Smooth muscle cell (in vitro differentiated cells): ENCODE measurements at regions not wholly inside any gene's neighbourhood (a gene's known extent, or its start where the extent isn't known, plus 50 kb on each side); places are given as distances from the start of the nearest gene placed in this dataset.

ENCODE experiments used
- DNase-seq: peaks from one replicate; lab custom pipeline; 2025; ENCODE audit not compliant: unreplicated experiment; lab: John Stamatoyannopoulos, UW
- H2AFZ ChIP-seq: fragments of 200-600 bp; sonication (generic); 2 replicates; pipeline ENCODE4 v1.6.0; 2016; ENCODE audit warnings: antibody characterized with exemption, low read depth, mild to moderate bottlenecking
- H3F3A ChIP-seq: fragments of 200-600 bp; sonication (generic); 2 replicates; pipeline ENCODE4 v1.6.0; 2017; ENCODE audit warnings: antibody characterized with exemption, low read depth
- H3K27ac ChIP-seq: fragments of 200-600 bp; sonication (generic); 2 replicates; pipeline ENCODE4 v1.5.1; 2016; ENCODE audit warnings: low read depth, mild to moderate bottlenecking
- H3K27me3 ChIP-seq: fragments of 200-600 bp; sonication (generic); 2 replicates; pipeline ENCODE4 v1.6.1; 2016; ENCODE audit warnings: low read depth, mild to moderate bottlenecking
- H3K36me3 ChIP-seq: fragments of 200-600 bp; sonication (generic); 2 replicates; pipeline ENCODE4 v1.5.1; 2016; ENCODE audit warnings: low read depth
- H3K4me1 ChIP-seq: fragments of 200-600 bp; sonication (generic); 2 replicates; pipeline ENCODE4 v1.5.1; 2016; ENCODE audit warnings: low read depth
- H3K4me2 ChIP-seq: fragments of 200-600 bp; sonication (generic); 2 replicates; pipeline ENCODE4 v1.6.0; 2016; ENCODE audit warnings: mild to moderate bottlenecking
- H3K4me3 ChIP-seq: fragments of 200-600 bp; sonication (generic); 2 replicates; pipeline ENCODE4 v1.5.1; 2016; ENCODE audit warnings: mild to moderate bottlenecking
- H3K79me2 ChIP-seq: fragments of 200-600 bp; sonication (generic); 2 replicates; pipeline ENCODE4 v1.6.0; 2016; ENCODE audit warnings: low read depth, mild to moderate bottlenecking
- H3K9ac ChIP-seq: fragments of 200-600 bp; sonication (generic); 2 replicates; pipeline ENCODE4 v1.6.0; 2016; ENCODE audit warnings: low read depth
- H3K9me3 ChIP-seq: fragments of 200-600 bp; sonication (generic); replicated peaks from 2 replicates; pipeline ENCODE4 v1.5.1; 2016; ENCODE audit warnings: low read depth
- H4K20me1 ChIP-seq: fragments of 200-600 bp; sonication (generic); 2 replicates; pipeline ENCODE4 v1.6.0; 2016; ENCODE audit warnings: low read depth
- CTCF ChIP-seq: fragments of 200-600 bp; sonication (generic); IDR thresholded peaks from 2 replicates; pipeline ENCODE4 v1.5.1; 2017; ENCODE audit warnings: borderline replicate concordance, mild to moderate bottlenecking, antibody characterized with exemption; ENCODE audit not compliant: insufficient read depth, poor library complexity, severe bottlenecking
- WGBS: methylation state at CpG from one replicate; pipeline ENCODE4 v1.1.7; 2016; ENCODE audit warnings: low lambda C conversion rate; 5-methylcytosine and 5-hydroxymethylcytosine counted together

GRCh38 chr15:31226021-31226420 lies 100.6 kb upstream of the KLF13 start:
- no peak overlapping the region for H3K4me3 ChIP-seq

DNA sequence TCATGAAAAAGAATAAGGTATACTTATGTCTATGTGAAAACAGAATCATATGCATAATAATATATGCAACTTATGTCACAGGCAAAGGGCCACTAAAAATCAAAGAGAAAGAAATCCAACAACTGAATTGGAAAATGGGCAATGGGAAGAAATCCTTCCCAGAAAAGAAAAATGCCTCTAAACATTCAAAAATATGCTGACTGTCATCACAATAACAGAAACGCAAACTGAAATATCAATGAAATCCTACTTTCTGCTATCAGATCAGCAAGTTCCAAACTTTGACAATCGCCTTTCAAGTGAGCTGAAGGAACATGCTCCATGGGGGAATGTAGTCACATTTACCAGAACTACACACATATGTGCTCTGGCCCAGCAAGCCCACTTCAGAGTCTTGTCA lies 99.4 kb upstream of the KLF13 start:
- no peak overlapping the region for H3K27ac ChIP-seq
- WGBS, result 95% methylated on average over 2 of the region's 2 CpGs
- H3K4me3 ChIP-seq, result no peak overlapping the region
- no peaks in the 10 kb centered on the region for H3K4me1 ChIP-seq
- no peak for TF ChIP-seq CTCF
- H3F3A ChIP-seq, result no peaks in the 10 kb centered on the region
- no peaks in the 10 kb centered on the region for H3K36me3 ChIP-seq
- H3K9me3 ChIP-seq, result no peaks in the 10 kb centered on the region
- H3K27me3 ChIP-seq, result no peaks in the 10 kb centered on the region
- no peaks in the 10 kb centered on the region for H3K79me2 ChIP-seq
- no peak overlapping the region for H3K4me2 ChIP-seq
- H2AFZ ChIP-seq, result no peak overlapping the region
- H3K9ac ChIP-seq, result no peak overlapping the region
- H4K20me1 ChIP-seq, result no peaks in the 10 kb centered on the region
- no peak for DNase-seq

More at GRCh38 chr15:31226021-31226420, 100.6 kb upstream of the KLF13 start:
- Histone ChIP-seq H3F3A (no peaks in the 10 kb centered on the region), H3K36me3 (no peaks in the 10 kb centered on the region), H3K9me3 (no peaks in the 10 kb centered on the region), H4K20me1 (no peaks in the 10 kb centered on the region), H3K4me1 (no peaks in the 10 kb centered on the region), H3K27me3 (no peaks in the 10 kb centered on the region), H3K79me2 (no peaks in the 10 kb centered on the region), H2AFZ (no peak overlapping the region), H3K4me2 (no peak overlapping the region), H3K27ac (no peak overlapping the region), H3K9ac (no peak overlapping the region)
- DNase-seq, result no peak
- 90% methylated on average over 9 of the region's 9 CpGs for WGBS
- TF ChIP-seq CTCF, result no peak

GRCh38 chr15:31228011-31228484 lies 98.6 kb upstream of the KLF13 start:
- Histone ChIP-seq H3K4me1 (no peaks in the 10 kb centered on the region), H3K36me3 (no peaks in the 10 kb centered on the region), H3K4me3 (no peak overlapping the region), H4K20me1 (no peaks in the 10 kb centered on the region), H3K27me3 (no peaks in the 10 kb centered on the region), H3K9ac (no peak overlapping the region), H3K27ac (no peak overlapping the region), H3K79me2 (no peaks in the 10 kb centered on the region), H3K4me2 (no peak overlapping the region), H2AFZ (no peak overlapping the region), H3F3A (no peaks in the 10 kb centered on the region), H3K9me3 (no peaks in the 10 kb centered on the region)
- DNase-seq, result no peak
- TF ChIP-seq CTCF, result no peak
- WGBS, result 88% methylated on average over 7 of the region's 7 CpGs
